ENCODE measurements at regions not wholly inside any gene's neighbourhood (a gene's known extent, or its start where the extent isn't known, plus 50 kb on each side); places are given as distances from the start of the nearest gene placed in this dataset.

DNA sequence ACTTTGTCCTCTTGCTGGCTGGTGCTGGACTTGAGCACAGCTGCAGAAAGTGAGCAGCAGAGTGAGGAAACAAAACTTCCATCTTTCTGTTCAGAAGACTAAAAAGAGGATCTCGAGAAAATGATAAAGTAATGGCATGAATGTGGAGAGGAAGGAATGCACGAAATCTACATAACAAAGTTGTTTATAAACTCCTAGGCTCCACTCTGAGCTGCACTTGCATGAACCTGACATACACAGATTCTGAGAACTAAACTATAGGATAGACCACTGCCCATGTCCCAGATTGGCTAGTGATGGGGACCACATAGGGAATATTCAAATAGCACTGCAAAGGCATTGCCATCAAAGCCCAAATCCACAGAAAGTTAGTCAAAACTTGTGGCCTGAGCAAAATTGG is 121.1 kb upstream of the MON1B start:
- Histone ChIP-seq H3K27ac (ENCODE audit: low read length) (no peak overlapping the region), H4K20me1 (ENCODE audit: insufficient read depth, low read depth, low read length) (no peaks in the 10 kb centered on the region), H3K4me3 (ENCODE audit: low read length) (no peak overlapping the region), H3K9ac (ENCODE audit: low read length) (no peak overlapping the region), H3K9me3 (ENCODE audit: low read length) (no peaks in the 10 kb centered on the region), H3K4me1 (ENCODE audit: low read length) (no peaks in the 10 kb centered on the region), H3K79me2 (ENCODE audit: low read length) (no peaks in the 10 kb centered on the region), H2AFZ (ENCODE audit: low read length) (no peak overlapping the region), H3K9me2 (replicated peaks; ENCODE audit: insufficient read depth, low read length) (no peaks in the 10 kb centered on the region), H3K36me3 (ENCODE audit: insufficient read depth, low read length) (no peaks in the 10 kb centered on the region), H3K27me3 (ENCODE audit: low read length) (no peaks in the 10 kb centered on the region), H3K4me2 (ENCODE audit: low read depth, low read length, poor library complexity, severe bottlenecking) (no peak overlapping the region)
- DNase-seq: no peak

DNA sequence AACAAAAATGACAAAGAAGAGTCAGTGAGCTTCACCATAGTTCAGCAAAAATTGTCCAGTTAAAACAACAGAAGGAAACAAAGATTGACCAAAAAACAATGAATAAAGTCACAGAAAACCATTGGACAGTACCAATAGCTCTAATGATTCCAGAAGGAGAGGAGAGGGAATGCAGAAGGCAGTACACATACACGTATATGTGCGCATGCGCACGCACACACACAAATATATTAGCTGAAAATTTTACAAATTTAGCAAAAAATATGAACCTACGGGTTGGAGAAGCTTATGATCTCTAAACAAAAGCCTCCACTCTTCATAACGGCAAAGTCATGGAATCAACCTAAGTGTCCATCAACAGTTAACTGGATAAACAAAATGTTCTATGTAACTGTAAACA is 120.3 kb upstream of the MON1B start:
- Histone ChIP-seq H3K9me2 (replicated peaks; ENCODE audit: insufficient read depth, low read length) (no peaks in the 10 kb centered on the region), H3K9me3 (ENCODE audit: low read length) (no peaks in the 10 kb centered on the region), H3K27ac (ENCODE audit: low read length) (no peak overlapping the region), H3K4me1 (ENCODE audit: low read length) (no peaks in the 10 kb centered on the region), H4K20me1 (ENCODE audit: insufficient read depth, low read depth, low read length) (no peaks in the 10 kb centered on the region), H2AFZ (ENCODE audit: low read length) (no peak overlapping the region), H3K79me2 (ENCODE audit: low read length) (no peaks in the 10 kb centered on the region), H3K36me3 (ENCODE audit: insufficient read depth, low read length) (no peaks in the 10 kb centered on the region), H3K9ac (ENCODE audit: low read length) (no peak overlapping the region), H3K4me3 (ENCODE audit: low read length) (no peak overlapping the region), H3K27me3 (ENCODE audit: low read length) (no peaks in the 10 kb centered on the region), H3K4me2 (ENCODE audit: low read depth, low read length, poor library complexity, severe bottlenecking) (no peak overlapping the region)
- no peak for DNase-seq

- H3K4me1 ChIP-seq (ENCODE audit: low read length): no peaks in the 10 kb centered on the region
- H3K27ac ChIP-seq (ENCODE audit: low read length): no peak overlapping the region
- no peak overlapping the region for H2AFZ ChIP-seq (ENCODE audit: low read length)
- H3K9ac ChIP-seq (ENCODE audit: low read length): no peak overlapping the region
- no peaks in the 10 kb centered on the region for H4K20me1 ChIP-seq (ENCODE audit: insufficient read depth, low read depth, low read length)
- no peak for DNase-seq
- no peaks in the 10 kb centered on the region for H3K9me3 ChIP-seq (ENCODE audit: low read length)
- H3K4me3 ChIP-seq (ENCODE audit: low read length): no peak overlapping the region
- no peaks in the 10 kb centered on the region for H3K79me2 ChIP-seq (ENCODE audit: low read length)
- H3K4me2 ChIP-seq (ENCODE audit: low read depth, low read length, poor library complexity, severe bottlenecking): no peak overlapping the region
- no peaks in the 10 kb centered on the region for H3K9me2 ChIP-seq (replicated peaks; ENCODE audit: insufficient read depth, low read length)
- H3K27me3 ChIP-seq (ENCODE audit: low read length): no peaks in the 10 kb centered on the region
- H3K36me3 ChIP-seq (ENCODE audit: insufficient read depth, low read length): no peaks in the 10 kb centered on the region
These were observed 114.2 kb upstream of the MON1B start for GRCh38 chr16:77076839-77077238.

DNA sequence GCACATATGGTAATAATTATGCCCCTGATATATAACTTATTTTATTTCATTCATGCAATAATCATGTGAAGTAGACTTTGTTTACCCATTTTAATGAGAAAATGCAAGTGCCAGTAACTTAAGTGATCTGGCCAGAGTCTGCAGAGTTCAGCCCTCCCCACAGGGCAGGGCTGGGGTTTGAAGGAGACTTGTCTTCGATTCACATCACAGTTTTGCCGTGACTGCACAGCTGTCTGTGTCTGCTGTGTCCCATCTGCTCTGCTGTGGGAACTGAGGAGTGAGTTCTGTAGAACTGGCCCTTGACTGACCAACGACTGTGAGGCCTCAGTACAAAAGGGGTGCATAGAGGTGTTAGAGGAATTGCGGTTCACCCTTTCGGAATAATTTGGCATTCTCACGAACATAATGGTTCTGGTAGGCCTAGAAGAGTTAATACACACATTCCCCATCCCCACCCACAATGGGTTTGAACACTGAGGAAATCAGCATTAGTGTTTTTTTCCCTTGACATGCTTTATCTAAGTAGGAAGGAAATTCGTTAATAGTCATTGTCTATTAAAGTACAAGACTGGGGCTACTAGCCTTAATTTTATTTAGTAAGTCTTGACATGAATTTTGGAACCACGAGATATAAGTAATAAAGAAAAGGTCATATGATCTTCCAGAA is 113.6 kb upstream of the MON1B start:
- H3K9me3 ChIP-seq (ENCODE audit: low read length): no peaks in the 10 kb centered on the region
- H3K36me3 ChIP-seq (ENCODE audit: insufficient read depth, low read length): no peaks in the 10 kb centered on the region
- no peaks in the 10 kb centered on the region for H3K27me3 ChIP-seq (ENCODE audit: low read length)
- H3K4me1 ChIP-seq (ENCODE audit: low read length): no peaks in the 10 kb centered on the region
- DNase-seq: no peak
- no peak overlapping the region for H2AFZ ChIP-seq (ENCODE audit: low read length)
- H3K9me2 ChIP-seq (replicated peaks; ENCODE audit: insufficient read depth, low read length): no peaks in the 10 kb centered on the region
- H3K27ac ChIP-seq (ENCODE audit: low read length): no peak overlapping the region
- no peak overlapping the region for H3K4me2 ChIP-seq (ENCODE audit: low read depth, low read length, poor library complexity, severe bottlenecking)
- no peak overlapping the region for H3K4me3 ChIP-seq (ENCODE audit: low read length)
- no peaks in the 10 kb centered on the region for H3K79me2 ChIP-seq (ENCODE audit: low read length)
- H3K9ac ChIP-seq (ENCODE audit: low read length): no peak overlapping the region
- H4K20me1 ChIP-seq (ENCODE audit: insufficient read depth, low read depth, low read length): no peaks in the 10 kb centered on the region

DNA sequence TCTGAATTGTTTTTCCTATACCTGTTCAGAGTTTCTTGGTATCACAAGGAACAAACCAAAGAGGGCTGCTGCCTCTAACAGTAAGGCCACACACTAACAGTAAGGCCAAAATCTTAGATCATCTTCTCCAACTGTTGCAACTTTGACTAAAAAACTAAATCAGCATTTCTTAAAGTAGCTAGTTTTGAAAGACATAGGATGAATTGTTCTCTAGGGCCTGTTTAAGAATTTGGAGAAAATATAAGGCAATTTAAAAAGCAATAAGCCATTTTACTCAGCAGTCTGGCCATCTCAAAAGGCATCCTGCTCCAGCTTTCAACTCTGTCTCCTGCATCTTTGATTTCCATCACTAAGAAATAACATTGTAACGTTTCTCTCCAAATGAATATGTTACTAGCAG is 105.0 kb upstream of the MON1B start:
- no peak for DNase-seq
- Histone ChIP-seq H3K9me3 (ENCODE audit: low read length) (no peaks in the 10 kb centered on the region), H3K36me3 (ENCODE audit: insufficient read depth, low read length) (no peaks in the 10 kb centered on the region), H3K4me3 (ENCODE audit: low read length) (no peak overlapping the region), H3K79me2 (ENCODE audit: low read length) (no peaks in the 10 kb centered on the region), H3K27me3 (ENCODE audit: low read length) (no peaks in the 10 kb centered on the region), H3K9me2 (replicated peaks; ENCODE audit: insufficient read depth, low read length) (no peaks in the 10 kb centered on the region), H3K9ac (ENCODE audit: low read length) (no peak overlapping the region), H3K4me1 (ENCODE audit: low read length) (no peaks in the 10 kb centered on the region), H4K20me1 (ENCODE audit: insufficient read depth, low read depth, low read length) (no peaks in the 10 kb centered on the region), H2AFZ (ENCODE audit: low read length) (no peak overlapping the region), H3K27ac (ENCODE audit: low read length) (no peak overlapping the region), H3K4me2 (ENCODE audit: low read depth, low read length, poor library complexity, severe bottlenecking) (no peak overlapping the region)

DNA sequence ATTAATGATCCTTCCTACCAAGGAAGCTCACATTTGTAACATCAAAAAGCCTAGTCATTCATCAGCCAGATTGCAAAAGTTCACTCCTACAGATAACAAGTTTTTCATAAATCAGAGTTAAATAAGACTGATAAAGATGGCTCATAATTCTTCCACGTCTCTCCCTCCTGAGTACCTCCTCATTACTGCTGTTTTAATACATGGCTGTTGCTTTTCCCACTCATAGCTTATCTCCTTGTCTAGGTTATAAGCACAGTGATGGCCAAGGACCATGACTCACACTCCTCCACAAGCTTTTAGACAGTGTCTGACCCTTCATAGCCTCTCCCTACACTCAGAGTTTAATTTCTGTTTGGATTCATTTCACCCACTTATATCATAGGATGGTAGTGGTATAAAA is 100.9 kb upstream of the MON1B start:
- Histone ChIP-seq H3K9me2 (replicated peaks; ENCODE audit: insufficient read depth, low read length) (no peaks in the 10 kb centered on the region), H2AFZ (ENCODE audit: low read length) (no peak overlapping the region), H3K4me2 (ENCODE audit: low read depth, low read length, poor library complexity, severe bottlenecking) (no peak overlapping the region), H3K27me3 (ENCODE audit: low read length) (no peaks in the 10 kb centered on the region), H3K36me3 (ENCODE audit: insufficient read depth, low read length) (no peaks in the 10 kb centered on the region), H3K4me3 (ENCODE audit: low read length) (no peak overlapping the region), H3K9ac (ENCODE audit: low read length) (no peak overlapping the region), H3K79me2 (ENCODE audit: low read length) (no peaks in the 10 kb centered on the region), H3K27ac (ENCODE audit: low read length) (no peak overlapping the region), H4K20me1 (ENCODE audit: insufficient read depth, low read depth, low read length) (no peaks in the 10 kb centered on the region), H3K4me1 (ENCODE audit: low read length) (no peaks in the 10 kb centered on the region), H3K9me3 (ENCODE audit: low read length) (no peaks in the 10 kb centered on the region)
- DNase-seq: no peak

DNA sequence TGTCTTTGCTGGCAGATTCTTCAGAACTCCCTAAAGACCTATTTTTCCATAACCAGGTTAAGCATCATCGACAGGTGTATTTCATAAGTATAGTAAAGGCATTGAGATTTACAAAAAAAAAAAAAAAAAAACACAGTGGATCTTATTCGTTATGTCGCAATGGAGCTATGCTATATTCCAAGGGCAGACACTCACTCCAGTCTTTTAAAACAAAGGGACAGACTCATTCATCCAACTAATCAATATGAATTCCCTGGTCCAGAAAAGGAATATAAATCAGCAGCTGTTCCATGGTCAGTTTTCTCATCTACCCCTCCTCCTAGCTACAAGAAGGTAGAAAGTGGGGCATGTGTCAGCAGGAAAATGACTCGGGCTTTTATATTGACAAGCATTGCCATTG is 97.7 kb upstream of the MON1B start:
- Histone ChIP-seq H3K9ac (ENCODE audit: low read length) (no peak overlapping the region), H3K9me2 (replicated peaks; ENCODE audit: insufficient read depth, low read length) (no peaks in the 10 kb centered on the region), H3K4me1 (ENCODE audit: low read length) (no peaks in the 10 kb centered on the region), H3K4me3 (ENCODE audit: low read length) (no peak overlapping the region), H3K4me2 (ENCODE audit: low read depth, low read length, poor library complexity, severe bottlenecking) (no peak overlapping the region), H2AFZ (ENCODE audit: low read length) (no peak overlapping the region), H3K27ac (ENCODE audit: low read length) (no peak overlapping the region), H3K9me3 (ENCODE audit: low read length) (no peaks in the 10 kb centered on the region), H3K79me2 (ENCODE audit: low read length) (no peaks in the 10 kb centered on the region), H4K20me1 (ENCODE audit: insufficient read depth, low read depth, low read length) (no peaks in the 10 kb centered on the region), H3K36me3 (ENCODE audit: insufficient read depth, low read length) (no peaks in the 10 kb centered on the region), H3K27me3 (ENCODE audit: low read length) (no peaks in the 10 kb centered on the region)
- no peak for DNase-seq

DNA sequence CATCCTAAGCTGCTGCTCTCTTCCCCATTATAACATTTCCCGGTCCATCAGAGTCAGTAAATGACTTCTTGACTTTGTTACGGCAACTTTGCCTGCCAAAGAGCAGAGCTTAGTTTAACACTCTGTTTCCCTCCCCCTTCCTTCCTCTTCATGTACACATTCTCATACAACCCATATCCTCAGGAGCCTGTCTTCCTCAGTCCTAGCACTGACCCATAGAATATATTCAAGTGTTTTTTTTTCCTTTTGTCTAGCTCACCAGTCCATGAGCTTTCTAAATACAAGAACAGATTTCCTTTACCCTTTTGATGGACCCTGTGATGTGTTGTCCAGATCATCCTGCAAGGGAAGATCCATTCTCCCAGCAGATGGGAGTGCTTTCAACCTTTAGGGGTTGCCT is 97.0 kb upstream of the MON1B start:
- no peak overlapping the region for H2AFZ ChIP-seq (ENCODE audit: low read length)
- H3K79me2 ChIP-seq (ENCODE audit: low read length): no peaks in the 10 kb centered on the region
- H3K4me2 ChIP-seq (ENCODE audit: low read depth, low read length, poor library complexity, severe bottlenecking): no peak overlapping the region
- no peak for DNase-seq
- H4K20me1 ChIP-seq (ENCODE audit: insufficient read depth, low read depth, low read length): no peaks in the 10 kb centered on the region
- no peaks in the 10 kb centered on the region for H3K27me3 ChIP-seq (ENCODE audit: low read length)
- H3K27ac ChIP-seq (ENCODE audit: low read length): no peak overlapping the region
- no peak overlapping the region for H3K4me3 ChIP-seq (ENCODE audit: low read length)
- no peaks in the 10 kb centered on the region for H3K9me3 ChIP-seq (ENCODE audit: low read length)
- no peaks in the 10 kb centered on the region for H3K4me1 ChIP-seq (ENCODE audit: low read length)
- H3K9ac ChIP-seq (ENCODE audit: low read length): no peak overlapping the region
- no peaks in the 10 kb centered on the region for H3K9me2 ChIP-seq (replicated peaks; ENCODE audit: insufficient read depth, low read length)
- no peaks in the 10 kb centered on the region for H3K36me3 ChIP-seq (ENCODE audit: insufficient read depth, low read length)
